GM23338 (cell line): ENCODE measurements at regions not wholly inside any gene's neighbourhood (a gene's known extent, or its start where the extent isn't known, plus 50 kb on each side); places are given as distances from the start of the nearest gene placed in this dataset.

Source experiments
- ATAC-seq: fragments of 200-7000 bp; cut with Tn5 transposase; 3 replicates; pipeline ENCODE4 v1.9.1; 2020
- DNase-seq: peaks from one replicate; pipeline ENCODE4 v3.0.0-alpha.2; 2015; ENCODE audit warnings: low spot score
- H2AFZ ChIP-seq: fragments of 200-600 bp; sonication (generic); 2 replicates; pipeline ENCODE4 v1.8.0; 2016; ENCODE audit warnings: antibody characterized with exemption, mild to moderate bottlenecking, moderate library complexity
- H3F3A ChIP-seq: fragments of 200-600 bp; sonication (generic); replicated peaks from 2 replicates; pipeline ENCODE4 v1.8.0; 2017; ENCODE audit warnings: antibody characterized with exemption, mixed run types, low read depth
- H3K27ac ChIP-seq: fragments of 200-600 bp; sonication (generic); 2 replicates; pipeline ENCODE4 v1.6.1; 2016; ENCODE audit warnings: low read depth
- H3K27me3 ChIP-seq: fragments of 200-600 bp; sonication (generic); 2 replicates; pipeline ENCODE4 v1.8.0; 2016; ENCODE audit warnings: mild to moderate bottlenecking, mixed run types, moderate library complexity; ENCODE audit not compliant: insufficient read depth
- H3K36me3 ChIP-seq: fragments of 200-600 bp; sonication (generic); 2 replicates; pipeline ENCODE4 v1.8.0; 2016; ENCODE audit warnings: mild to moderate bottlenecking; ENCODE audit not compliant: insufficient read depth
- H3K4me1 ChIP-seq: fragments of 200-600 bp; sonication (generic); 2 replicates; pipeline ENCODE4 v1.8.0; 2016; ENCODE audit warnings: mild to moderate bottlenecking, moderate library complexity; ENCODE audit not compliant: insufficient read depth
- H3K4me2 ChIP-seq: fragments of 200-600 bp; sonication (generic); 2 replicates; pipeline ENCODE4 v1.7.1; 2017; ENCODE audit warnings: mixed run types
- H3K4me3 ChIP-seq: fragments of 200-600 bp; sonication (generic); 2 replicates; pipeline ENCODE4 v1.6.1; 2016; ENCODE audit warnings: mixed run types
- H3K79me2 ChIP-seq: fragments of 200-600 bp; sonication (generic); replicated peaks from 2 replicates; pipeline ENCODE4 v1.8.0; 2017; ENCODE audit warnings: mild to moderate bottlenecking; ENCODE audit not compliant: insufficient read depth
- H3K9me2 ChIP-seq: fragments of 200-600 bp; sonication (generic); 2 replicates; pipeline ENCODE4 v1.8.0; 2017; ENCODE audit not compliant: insufficient read depth
- H4K20me1 ChIP-seq: fragments of 200-600 bp; sonication (generic); replicated peaks from 2 replicates; pipeline ENCODE4 v1.8.0; 2017; ENCODE audit warnings: mild to moderate bottlenecking; ENCODE audit not compliant: insufficient read depth
- H3K27ac Mint-ChIP-seq: 2 replicates; pipeline ENCODE4 v1.8.0; 2020; ENCODE audit warnings: inconsistent platforms, mild to moderate bottlenecking, moderate library complexity, mixed read lengths
- H3K27me3 Mint-ChIP-seq: 3 replicates; pipeline ENCODE4 v1.8.0; 2022; ENCODE audit warnings: low read depth, mild to moderate bottlenecking, moderate library complexity, mixed read lengths, inconsistent platforms; ENCODE audit not compliant: insufficient read depth, poor library complexity
- H3K36me3 Mint-ChIP-seq: 3 replicates; pipeline ENCODE4 v1.8.0; 2021; ENCODE audit warnings: low read depth, mild to moderate bottlenecking, inconsistent platforms, moderate library complexity, mixed read lengths
- H3K4me1 Mint-ChIP-seq: 3 replicates; pipeline ENCODE4 v1.8.0; 2020; ENCODE audit warnings: mild to moderate bottlenecking, inconsistent platforms, mixed read lengths
- H3K4me3 Mint-ChIP-seq: 3 replicates; pipeline ENCODE4 v1.8.0; 2021; ENCODE audit warnings: moderate library complexity, mild to moderate bottlenecking, inconsistent platforms, mixed read lengths
- H3K9me3 Mint-ChIP-seq: 3 replicates; pipeline ENCODE4 v1.8.0; 2020; ENCODE audit warnings: moderate library complexity, mild to moderate bottlenecking, inconsistent platforms, mixed read lengths
- CREB1 ChIP-seq: fragments of 250-450 bp; sonication (Bioruptor Pico); IDR thresholded peaks from 2 replicates; pipeline ENCODE4 v1.5.0; 2020; ENCODE audit warnings: low read depth, mild to moderate bottlenecking, moderate library complexity
- CTCF ChIP-seq, 2 experiments: fragments of 200-600 bp in 1 of 2; sonication (generic) in 1 of 2; conservative IDR thresholded peaks; 2 replicates each; pipeline versions ENCODE4 v1.5.1 to v1.6.1; 2016 to 2017; ENCODE audit warnings: antibody characterized with exemption in 2 of 2, low read depth in 2 of 2, mild to moderate bottlenecking in 2 of 2, moderate library complexity in 1 of 2
- ETS1 ChIP-seq: IDR thresholded peaks from 2 replicates; pipeline ENCODE4 v1.6.1; 2016; ENCODE audit warnings: antibody characterized with exemption
- EZH2 ChIP-seq: fragments of 200-600 bp; sonication (generic); IDR thresholded peaks from one replicate; pipeline ENCODE4 v1.8.0; 2017; ENCODE audit warnings: antibody characterized with exemption, mild to moderate bottlenecking, low read depth; ENCODE audit not compliant: unreplicated experiment
- EZH2phosphoT487 ChIP-seq: fragments of 200-600 bp; sonication (generic); IDR thresholded peaks from one replicate; pipeline ENCODE4 v1.8.1; 2018; ENCODE audit warnings: antibody characterized with exemption; ENCODE audit not compliant: unreplicated experiment
- NANOG ChIP-seq: IDR thresholded peaks from 2 replicates; pipeline ENCODE4 v1.6.1; 2016; ENCODE audit warnings: antibody characterized with exemption, borderline replicate concordance
- POLR2AphosphoS5 ChIP-seq: IDR thresholded peaks from 2 replicates; pipeline ENCODE4 v1.6.1; 2016; ENCODE audit warnings: antibody characterized with exemption, low read depth
- STAT1 ChIP-seq: IDR thresholded peaks from one replicate; pipeline ENCODE4 v1.6.1; 2016; ENCODE audit warnings: antibody characterized with exemption; ENCODE audit not compliant: unreplicated experiment
- ZNF114 ChIP-seq: fragments of 250-450 bp; sonication (Bioruptor Pico); IDR thresholded peaks from 2 replicates; pipeline ENCODE4 v1.5.0; 2020; ENCODE audit warnings: mild to moderate bottlenecking, moderate library complexity
- ZNF462 ChIP-seq: fragments of 250-450 bp; sonication (Bioruptor Pico); IDR thresholded peaks from 2 replicates; pipeline ENCODE4 v1.5.0; 2020; ENCODE audit warnings: mild to moderate bottlenecking, moderate library complexity

GRCh38 chr6:85892346-85892745 lies 249.7 kb upstream of the SYNCRIP start:
- no peaks in the 10 kb centered on the region for H3F3A ChIP-seq
- H3K4me3 ChIP-seq = no peak overlapping the region
- TF ChIP-seq CTCF (conservative IDR thresholded peaks at IDR 0.05; ENCODE audit: low read depth in 2 of 2) (no peak), EZH2phosphoT487 (no peak), STAT1 (no peak), CREB1 (CRISPR knock-in tag) (no peak)
- no peak overlapping the region for H3K27ac Mint-ChIP-seq
- no peaks in the 10 kb centered on the region for H4K20me1 ChIP-seq
- H3K9me2 ChIP-seq = no peaks in the 10 kb centered on the region
- no peak overlapping the region for H3K4me3 Mint-ChIP-seq
- H3K36me3 ChIP-seq = peaks cover 7% of the 10 kb centered on the region
- no peak overlapping the region for H3K27ac ChIP-seq
- no peaks in the 10 kb centered on the region; the same call in 1 of the 3 replicates for H3K4me1 Mint-ChIP-seq
- H3K79me2 ChIP-seq = no peaks in the 10 kb centered on the region
- no peaks in the 10 kb centered on the region for H3K4me1 ChIP-seq
- peaks cover 7% of the 10 kb centered on the region; the same call in 1 of the 3 replicates for H3K36me3 Mint-ChIP-seq
- peaks cover 46% of the 10 kb centered on the region for H3K9me3 Mint-ChIP-seq
- H2AFZ ChIP-seq = peak overlapping the region; percentile 89
- ATAC-seq (peak; percentile 51), DNase-seq (peak; percentile 42)
- H3K27me3 ChIP-seq = no peaks in the 10 kb centered on the region
- H3K27me3 Mint-ChIP-seq = peaks cover 3% of the 10 kb centered on the region
- no peak overlapping the region for H3K4me2 ChIP-seq

GRCh38 chr6:85887461-85887860 lies 244.8 kb upstream of the SYNCRIP start:
- ATAC-seq (no peak), DNase-seq (no peak)
- Histone ChIP-seq H3K4me3 (no peak overlapping the region), H3F3A (no peaks in the 10 kb centered on the region), H4K20me1 (no peaks in the 10 kb centered on the region), H3K4me2 (no peak overlapping the region), H3K27ac (no peak overlapping the region), H2AFZ (no peak overlapping the region), H3K27me3 (no peaks in the 10 kb centered on the region), H3K4me1 (no peaks in the 10 kb centered on the region), H3K79me2 (no peaks in the 10 kb centered on the region), H3K36me3 (no peaks in the 10 kb centered on the region), H3K9me2 (no peaks in the 10 kb centered on the region)
- TF ChIP-seq ETS1 (no peak), NANOG (no peak), ZNF114 (CRISPR knock-in tag) (no peak), POLR2AphosphoS5 (no peak), CTCF (conservative IDR thresholded peaks at IDR 0.05; ENCODE audit: low read depth in 2 of 2) (no peak), CREB1 (CRISPR knock-in tag) (no peak), EZH2 (no peak), ZNF462 (no peak), STAT1 (no peak)
- H3K27me3 Mint-ChIP-seq = no peaks in the 10 kb centered on the region
- H3K36me3 Mint-ChIP-seq = peaks cover 4% of the 10 kb centered on the region; the same call in 1 of the 3 replicates
- H3K4me1 Mint-ChIP-seq = no peaks in the 10 kb centered on the region; the same call in 2 of the 3 replicates
- peaks cover 16% of the 10 kb centered on the region for H3K9me3 Mint-ChIP-seq
- H3K27ac Mint-ChIP-seq = no peak overlapping the region
- H3K4me3 Mint-ChIP-seq = no peak overlapping the region
